Liver (tissue), 8 donors: ENCODE measurements at regions not wholly inside any gene's neighbourhood (a gene's known extent, or its start where the extent isn't known, plus 50 kb on each side); places are given as distances from the start of the nearest gene placed in this dataset.
A peak's percentile ranks its signal among the peaks of the same experiment; 100 is the strongest.

Experiments
- DNase-seq: peaks from one replicate; pipeline ENCODE4 v3.0.0-alpha.2; 2017; ENCODE audit warnings: low spot score
- H3K27ac ChIP-seq, 2 donors: one replicate each; pipeline ENCODE4 v1.7.0; 2013; ENCODE audit warnings: inconsistent platforms in 2 of 2, low read length in 2 of 2, control low read depth in 1 of 2, low read depth in 1 of 2, mild to moderate bottlenecking in 1 of 2
- H3K27me3 ChIP-seq, 4 donors: one replicate each; pipeline versions ENCODE4 v1.6.1 to v1.7.0; 2013; ENCODE audit warnings: low read length in 3 of 4, inconsistent platforms in 1 of 4, mild to moderate bottlenecking in 1 of 4, moderate library complexity in 1 of 4; ENCODE audit not compliant: control insufficient read depth in 4 of 4, insufficient read depth in 4 of 4
- H3K36me3 ChIP-seq, 4 donors: one replicate each; pipeline versions ENCODE4 v1.6.1 to v1.7.0; 2013; ENCODE audit warnings: low read length in 3 of 4, mild to moderate bottlenecking in 3 of 4, low read depth in 1 of 4, moderate library complexity in 1 of 4; ENCODE audit not compliant: control insufficient read depth in 4 of 4, insufficient read depth in 3 of 4
- H3K4me1 ChIP-seq, 4 donors: one replicate each; pipeline versions ENCODE4 v1.6.1 to v1.7.0; 2013; ENCODE audit warnings: low read length in 3 of 4, mild to moderate bottlenecking in 3 of 4, moderate library complexity in 1 of 4; ENCODE audit not compliant: control insufficient read depth in 4 of 4, insufficient read depth in 4 of 4
- H3K4me3 ChIP-seq, 3 donors: one replicate each; pipeline versions ENCODE4 v1.6.1 to v1.7.0; 2013; ENCODE audit warnings: low read length in 3 of 3, control low read depth in 1 of 3, low read depth in 1 of 3, mild to moderate bottlenecking in 1 of 3
- H3K9ac ChIP-seq, 2 donors: one replicate each; pipeline ENCODE4 v1.7.0; 2013; ENCODE audit warnings: low read length in 2 of 2, mild to moderate bottlenecking in 2 of 2, moderate library complexity in 2 of 2, control low read depth in 1 of 2, low read depth in 1 of 2
- H3K9me3 ChIP-seq, 4 donors: one replicate each; pipeline versions ENCODE4 v1.6.1 to v1.7.0; 2013; ENCODE audit warnings: low read length in 3 of 4; ENCODE audit not compliant: control insufficient read depth in 4 of 4
- CTCF ChIP-seq: fragments of 150-350 bp; IDR thresholded peaks from 2 replicates; pipeline ENCODE4 v1.5.1; 2017; ENCODE audit warnings: improper control_type of control experiment, low read depth, low read length; ENCODE audit not compliant: missing input control
- EGR1 ChIP-seq, 2 donors: IDR thresholded peaks; 2 replicates each; pipeline ENCODE4 v1.6.1; 2016 to 2018; ENCODE audit warnings: antibody characterized with exemption in 2 of 2, low read depth in 2 of 2
- FOXA1 ChIP-seq: IDR thresholded peaks from 2 replicates; pipeline ENCODE4 v1.6.1; 2016; ENCODE audit warnings: antibody characterized with exemption
- FOXA2 ChIP-seq: IDR thresholded peaks from 2 replicates; pipeline ENCODE4 v1.6.1; 2016; ENCODE audit warnings: antibody characterized with exemption
- GABPA ChIP-seq, 2 donors: IDR thresholded peaks in 1 of 2; conservative IDR thresholded peaks in 1 of 2; 2 replicates each; pipeline ENCODE4 v1.6.1; 2016; ENCODE audit warnings: antibody characterized with exemption in 2 of 2, mild to moderate bottlenecking in 1 of 2, moderate library complexity in 1 of 2
- HNF4A ChIP-seq, 2 donors: conservative IDR thresholded peaks; 2 replicates each; pipeline ENCODE4 v1.6.1; 2016; ENCODE audit warnings: antibody characterized with exemption in 2 of 2, mild to moderate bottlenecking in 2 of 2
- HNF4G ChIP-seq: IDR thresholded peaks from 2 replicates; pipeline ENCODE4 v1.6.1; 2016; ENCODE audit warnings: antibody characterized with exemption
- JUND ChIP-seq, 2 donors: IDR thresholded peaks; 2 replicates each; pipeline ENCODE4 v1.6.1; 2016; ENCODE audit warnings: antibody characterized with exemption in 2 of 2
- MAX ChIP-seq: IDR thresholded peaks from 2 replicates; pipeline ENCODE4 v1.6.1; 2016; ENCODE audit warnings: antibody characterized with exemption
- NR2F2 ChIP-seq: IDR thresholded peaks from 2 replicates; pipeline ENCODE4 v1.6.1; 2016; ENCODE audit warnings: antibody characterized with exemption
- RAD21 ChIP-seq, 2 donors: IDR thresholded peaks; 2 replicates each; pipeline ENCODE4 v1.6.1; 2016; ENCODE audit warnings: antibody characterized with exemption in 2 of 2, mild to moderate bottlenecking in 2 of 2
- REST ChIP-seq: IDR thresholded peaks from 2 replicates; pipeline ENCODE4 v1.6.1; 2016; ENCODE audit warnings: antibody characterized with exemption, mild to moderate bottlenecking
- RXRA ChIP-seq, 2 donors: IDR thresholded peaks; 2 replicates each; pipeline ENCODE4 v1.6.1; 2017 to 2018; ENCODE audit warnings: antibody characterized with exemption in 2 of 2, mild to moderate bottlenecking in 1 of 2
- SP1 ChIP-seq: IDR thresholded peaks from 2 replicates; pipeline ENCODE4 v1.6.1; 2018; ENCODE audit warnings: antibody characterized with exemption, mild to moderate bottlenecking
- TAF1 ChIP-seq: conservative IDR thresholded peaks from 2 replicates; pipeline ENCODE4 v1.6.1; 2016; ENCODE audit warnings: antibody characterized with exemption, mild to moderate bottlenecking
- YY1 ChIP-seq: IDR thresholded peaks from 2 replicates; pipeline ENCODE4 v1.6.1; 2016; ENCODE audit warnings: antibody characterized with exemption, mild to moderate bottlenecking
- ZBTB33 ChIP-seq: IDR thresholded peaks from 2 replicates; pipeline ENCODE4 v1.6.1; 2016; ENCODE audit warnings: antibody characterized with exemption
- WGBS: extraction: QIAGEN DNeasy Blood & Tissue Kit; methylation state at CpG from one replicate; pipeline ENCODE4 v1.1.7; 2013; 5-methylcytosine and 5-hydroxymethylcytosine counted together
- TF ChIP-seq, protein P1 (sequence below): IDR thresholded peaks from 2 replicates; pipeline ENCODE4 v1.6.1; 2016; ENCODE audit warnings: antibody characterized with exemption
- donor health status: healthy.
- donor health status: healthy.
- donor health status: healthy.
- donor health status: healthy.
- donor health status: healthy.

DNA sequence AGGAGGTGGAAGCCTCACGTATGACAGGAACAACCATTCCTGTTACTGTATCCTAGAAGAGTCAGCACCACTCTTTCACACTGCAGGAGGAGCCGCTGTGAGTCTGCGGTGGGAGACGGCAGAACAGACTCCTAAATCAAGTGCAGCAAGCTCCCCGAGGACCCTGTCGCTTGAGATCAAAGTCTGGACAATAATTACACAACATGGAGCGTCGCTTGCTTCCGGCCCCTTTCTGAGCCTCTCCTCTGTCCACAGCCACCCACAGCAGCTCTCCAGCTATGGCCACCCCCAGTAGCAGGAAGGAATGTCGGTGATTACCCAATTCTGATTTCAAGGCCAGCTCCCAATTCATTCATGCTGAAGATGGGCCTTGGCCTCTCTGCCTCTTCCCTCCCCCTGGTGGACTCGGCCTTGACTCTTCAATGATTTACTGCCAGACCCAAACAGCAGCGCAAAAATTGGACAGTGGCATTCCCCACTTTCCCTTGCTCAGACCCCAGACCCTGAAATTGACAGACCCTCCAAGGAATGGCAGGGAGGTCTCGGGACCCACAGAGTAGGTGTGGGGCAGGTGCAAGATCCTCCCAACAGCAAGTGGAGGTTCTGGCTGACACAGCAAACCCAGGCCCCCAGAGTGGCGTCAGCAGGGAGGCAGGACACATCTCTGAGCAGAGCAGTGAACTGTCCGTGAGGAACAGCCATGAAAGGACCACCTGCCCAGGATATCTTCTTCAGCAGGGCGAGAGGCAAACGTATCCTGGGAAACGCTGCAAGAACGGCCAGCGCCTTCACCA, 272.7 kb upstream of the DIO3 start (continued):
- TF ChIP-seq REST (no peak), ZBTB33 (no peak), HNF4G (no peak), FOXA1 (no peak), HNF4A (conservative IDR thresholded peaks at IDR 0.05) (peak; percentile 49 to 71), MAX (no peak), RAD21 (IDR thresholded peaks at IDR 0.05) (peak in 1 of 2 donors; percentile 44)

GRCh38 chr14:101289230-101289690, 272.0 kb upstream of the DIO3 start:
- no peaks in the 10 kb centered on the region for H3K27me3 ChIP-seq
- peaks cover 6 to 20% (median 13%) of the 10 kb centered on the region in 4 donors for H3K4me1 ChIP-seq
- H3K36me3 ChIP-seq = no peaks in the 10 kb centered on the region
- TF ChIP-seq RAD21 (IDR thresholded peaks at IDR 0.05) = peak; percentile 47 to 55
- TF ChIP-seq FOXA2 = peak; percentile 86
- TF ChIP-seq REST = peak; percentile 59
- peak; percentile 85 for TF ChIP-seq FOXA1
- no peak for TF ChIP-seq NR2F2
- TF ChIP-seq MAX = peak; percentile 79
- TF ChIP-seq SP1 = peak; percentile 74
- TF ChIP-seq, protein P1, sequence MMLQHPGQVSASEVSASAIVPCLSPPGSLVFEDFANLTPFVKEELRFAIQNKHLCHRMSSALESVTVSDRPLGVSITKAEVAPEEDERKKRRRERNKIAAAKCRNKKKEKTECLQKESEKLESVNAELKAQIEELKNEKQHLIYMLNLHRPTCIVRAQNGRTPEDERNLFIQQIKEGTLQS = no peak
- peak in 1 of 2 donors; percentile 30 for TF ChIP-seq EGR1 (IDR thresholded peaks at IDR 0.05; ENCODE audit: low read depth in 2 of 2)
- no peak for TF ChIP-seq TAF1
- no peak for TF ChIP-seq CTCF
- peak; percentile 65 to 93 for TF ChIP-seq RXRA (IDR thresholded peaks at IDR 0.05)
- peak in 1 of 2 donors; percentile 82 for TF ChIP-seq JUND (IDR thresholded peaks at IDR 0.05)
- TF ChIP-seq ZBTB33 = peak; percentile 69
- TF ChIP-seq HNF4G = no peak
- peak; percentile 89 to 96 for TF ChIP-seq HNF4A (conservative IDR thresholded peaks at IDR 0.05)
- peak; percentile 54 for TF ChIP-seq YY1
- no peak for TF ChIP-seq GABPA (IDR thresholded peaks at IDR 0.05 in 1 of 2, conservative IDR thresholded peaks at IDR 0.05 in 1 of 2)
- no peak overlapping the region for H3K4me3 ChIP-seq
- DNase-seq = peak; percentile 48
- peak overlapping the region; percentile 37 to 53 for H3K27ac ChIP-seq
- no peaks in the 10 kb centered on the region for H3K9me3 ChIP-seq
- no peak overlapping the region for H3K9ac ChIP-seq
- WGBS = 29% methylated on average over 13 of the region's 13 CpGs
